ENCODE measurements at regions not wholly inside any gene's neighbourhood (a gene's known extent, or its start where the extent isn't known, plus 50 kb on each side); places are given as distances from the start of the nearest gene placed in this dataset.

GRCh38 chr5:67339219-67339767 is 142.7 kb upstream of the CD180 start:
- Histone ChIP-seq H3K36me3 (ENCODE audit: control insufficient read depth in 2 of 2, insufficient read depth in 2 of 2, low read length in 1 of 2) (no peaks in the 10 kb centered on the region), H2AFZ (ENCODE audit: control insufficient read depth, low read depth, low read length) (no peak overlapping the region), H3K79me2 (ENCODE audit: control insufficient read depth, insufficient read depth, low read length) (no peaks in the 10 kb centered on the region), H3K27me3 (replicated peaks in 1 of 2; ENCODE audit: control insufficient read depth in 2 of 2, insufficient read depth in 2 of 2, low read length in 1 of 2) (no peaks in the 10 kb centered on the region), H3K9ac (ENCODE audit: control insufficient read depth, insufficient read depth, low read length) (no peak overlapping the region), H3K27ac (ENCODE audit: control insufficient read depth, insufficient read depth) (no peak overlapping the region), H4K20me1 (ENCODE audit: control insufficient read depth, insufficient read depth) (no peaks in the 10 kb centered on the region), H3K9me3 (replicated peaks; ENCODE audit: control insufficient read depth, insufficient read depth, low read length) (no peaks in the 10 kb centered on the region; the same call in 2 of the 3 replicates), H3K4me1 (ENCODE audit: control insufficient read depth, insufficient read depth, low read length) (no peaks in the 10 kb centered on the region), H3K4me3 (no peak overlapping the region), H3K4me2 (ENCODE audit: control insufficient read depth, insufficient read depth) (no peak overlapping the region)
- FAIRE-seq, result no peak
- TF ChIP-seq EP300 (IDR thresholded peaks at IDR 0.05; ENCODE audit: borderline replicate concordance in 1 of 2, control insufficient read depth in 1 of 2, low read depth in 2 of 2, low read length in 2 of 2), result no peak
- intact Hi-C loops (cut with micrococcal nuclease; ENCODE audit: unreplicated experiment), result no loop called here
- SMC1A ChIA-PET (ENCODE audit: uncharacterized antibody, unreplicated experiment), result no interaction called here
- CTCF ChIA-PET, result no interaction called here
- 56% methylated on average over 1 of the region's 1 CpG for WGBS (ENCODE audit: insufficient coverage, insufficient replicate concordance, low lambda C conversion rate, missing lambda C conversion rate)
- POLR2A ChIA-PET, result no interaction called here
- ATAC-seq, result no peak
- DNase-seq (ENCODE audit: low read depth, low spot score), result no peak
- RAD21 ChIA-PET (ENCODE audit: unreplicated experiment), result no interaction called here
- BruUV-seq (replicated peaks), result no TSS peak
- in situ Hi-C loops (cut with MboI), result no loop called here

DNA sequence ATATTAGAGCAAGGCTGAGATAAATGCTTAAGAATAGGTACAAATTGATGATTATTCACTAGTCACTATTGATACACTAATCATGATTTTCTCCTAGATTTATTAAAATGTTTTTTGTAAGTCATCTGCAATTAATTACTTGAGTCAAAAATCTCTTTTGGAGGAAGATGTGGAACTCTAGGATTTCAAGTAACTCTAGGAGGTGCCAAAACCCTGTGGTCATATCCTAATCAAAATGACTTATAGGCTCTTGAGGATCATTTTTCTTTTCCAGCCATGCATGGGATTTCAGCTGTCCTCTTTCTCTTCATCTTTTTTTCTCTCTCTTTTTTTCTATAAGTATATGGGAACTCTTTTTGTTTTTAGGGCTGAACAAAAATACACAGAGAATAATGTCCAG is 141.8 kb upstream of the CD180 start:
- Histone ChIP-seq H4K20me1 (ENCODE audit: control insufficient read depth, insufficient read depth) (no peaks in the 10 kb centered on the region), H3K9ac (ENCODE audit: control insufficient read depth, insufficient read depth, low read length) (no peak overlapping the region), H3K36me3 (ENCODE audit: control insufficient read depth in 2 of 2, insufficient read depth in 2 of 2, low read length in 1 of 2) (no peaks in the 10 kb centered on the region), H3K27ac (ENCODE audit: control insufficient read depth, insufficient read depth) (no peak overlapping the region), H3K9me3 (replicated peaks; ENCODE audit: control insufficient read depth, insufficient read depth, low read length) (no peaks in the 10 kb centered on the region), H3K27me3 (replicated peaks in 1 of 2; ENCODE audit: control insufficient read depth in 2 of 2, insufficient read depth in 2 of 2, low read length in 1 of 2) (no peaks in the 10 kb centered on the region), H2AFZ (ENCODE audit: control insufficient read depth, low read depth, low read length) (no peak overlapping the region), H3K79me2 (ENCODE audit: control insufficient read depth, insufficient read depth, low read length) (no peaks in the 10 kb centered on the region), H3K4me1 (ENCODE audit: control insufficient read depth, insufficient read depth, low read length) (no peaks in the 10 kb centered on the region), H3K4me3 (no peak overlapping the region), H3K4me2 (ENCODE audit: control insufficient read depth, insufficient read depth) (no peak overlapping the region)
- BruUV-seq (replicated peaks), result no TSS peak
- no peak for DNase-seq (ENCODE audit: low read depth, low spot score)
- intact Hi-C loops (cut with micrococcal nuclease; ENCODE audit: unreplicated experiment) (no loop called here), in situ Hi-C loops (cut with MboI) (no loop called here)
- RAD21 ChIA-PET (ENCODE audit: unreplicated experiment), result no interaction called here
- CTCF ChIA-PET, result no interaction called here
- TF ChIP-seq HDAC6 (IDR thresholded peaks at IDR 0.05; ENCODE audit: unreplicated experiment) (no peak), CBFB (IDR thresholded peaks at IDR 0.05; ENCODE audit: low read depth) (no peak), RFX5 (IDR thresholded peaks at IDR 0.05; ENCODE audit: low read depth, low read length) (no peak)
- TF ChIP-seq, protein P1, sequence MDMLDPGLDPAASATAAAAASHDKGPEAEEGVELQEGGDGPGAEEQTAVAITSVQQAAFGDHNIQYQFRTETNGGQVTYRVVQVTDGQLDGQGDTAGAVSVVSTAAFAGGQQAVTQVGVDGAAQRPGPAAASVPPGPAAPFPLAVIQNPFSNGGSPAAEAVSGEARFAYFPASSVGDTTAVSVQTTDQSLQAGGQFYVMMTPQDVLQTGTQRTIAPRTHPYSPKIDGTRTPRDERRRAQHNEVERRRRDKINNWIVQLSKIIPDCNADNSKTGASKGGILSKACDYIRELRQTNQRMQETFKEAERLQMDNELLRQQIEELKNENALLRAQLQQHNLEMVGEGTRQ (IDR thresholded peaks at IDR 0.05; ENCODE audit: borderline replicate concordance, low read depth, low read length), result no peak
- POLR2A ChIA-PET, result no interaction called here
- SMC1A ChIA-PET (ENCODE audit: uncharacterized antibody, unreplicated experiment), result no interaction called here
- no peak for FAIRE-seq
- no peak for ATAC-seq
